A549 (cell line): ENCODE measurements at regions not wholly inside any gene's neighbourhood (a gene's known extent, or its start where the extent isn't known, plus 50 kb on each side); places are given as distances from the start of the nearest gene placed in this dataset.

Source experiments
- ATAC-seq, 2 experiments: fragments of 200-7000 bp in 1 of 2; fragments of >200 bp in 1 of 2; cut with Nextera tagmentation in 1 of 2; cut with Tn5 transposase in 1 of 2; 3 replicates each; pipeline versions ENCODE4 v1.8.0 to v1.9.1; 2018 to 2020; ENCODE audit warnings: mild to moderate bottlenecking in 1 of 2, moderate library complexity in 1 of 2
- CTCF ChIA-PET: fragments of 300-600 bp; sonication (Branson Sonifier 250); formaldehyde crosslinking; extraction: SDS; loops from one replicate; lab custom pipeline; 2021; ENCODE audit warnings: antibody characterized with exemption, inconsistent platforms; lab: Yijun Ruan, JAX
- POLR2A ChIA-PET: fragments of 350-600 bp; formaldehyde crosslinking; extraction: SDS; loops from one replicate; lab custom pipeline; 2021; ENCODE audit warnings: antibody characterized with exemption, inconsistent platforms; lab: Yijun Ruan, JAX
- DNase-seq, 2 experiments: peaks; one replicate each; pipeline versions ENCODE4 v3.0.0 to v3.0.0-alpha.2; 2011 to 2016; ENCODE audit warnings: low read depth in 1 of 2, low spot score in 1 of 2
- FAIRE-seq: peaks from 2 replicates; lab custom pipeline; 2011; peaks lifted over from hg19 to GRCh38; lab: Jason Lieb, UNC
- H3K27ac ChIP-seq, 2 experiments: fragments of >200 bp; sonication (Bioruptor Twin); formaldehyde crosslinking; 3 replicates each; pipeline ENCODE4 v1.5.1; 2016 to 2017
- H3K4me1 ChIP-seq: fragments of >200 bp; sonication (Bioruptor Twin); formaldehyde crosslinking; 3 replicates; pipeline ENCODE4 v1.6.1; 2016
- H3K4me2 ChIP-seq: fragments of >200 bp; sonication (Bioruptor Twin); formaldehyde crosslinking; 3 replicates; pipeline ENCODE4 v1.6.1; 2016
- H3K4me3 ChIP-seq: fragments of >200 bp; sonication (Bioruptor Twin); formaldehyde crosslinking; 3 replicates; pipeline ENCODE4 v1.5.1; 2016
- H3K9me3 ChIP-seq: fragments of >200 bp; sonication (Bioruptor Twin); formaldehyde crosslinking; 3 replicates; pipeline ENCODE4 v1.6.1; 2016
- ATOH8 ChIP-seq: fragments of 250-450 bp; sonication (Bioruptor Pico); IDR thresholded peaks from 2 replicates; pipeline ENCODE4 v1.5.0; 2020; ENCODE audit warnings: low read depth, mild to moderate bottlenecking, moderate library complexity
- BCL3 ChIP-seq: fragments of >200 bp; sonication (Bioruptor Twin); formaldehyde crosslinking; IDR thresholded peaks from 3 replicates; pipeline ENCODE4 v1.6.1; 2016
- CBX8 ChIP-seq: fragments of 200-600 bp; sonication (generic); IDR thresholded peaks from 2 replicates; pipeline ENCODE4 v1.6.1; 2016
- CEBPB ChIP-seq, 2 experiments: fragments of >200 bp in 1 of 2; sonication (Bioruptor Twin) in 1 of 2; formaldehyde crosslinking in 1 of 2; IDR thresholded peaks; 2 replicates each; pipeline ENCODE4 v1.6.1; 2012 to 2016
- CHD2 ChIP-seq: fragments of 150-350 bp; IDR thresholded peaks from 2 replicates; pipeline ENCODE4 v1.6.1; 2014; ENCODE audit warnings: low read length; ENCODE audit not compliant: partially characterized antibody
- CHD4 ChIP-seq: fragments of 200-600 bp; sonication (generic); IDR thresholded peaks from 2 replicates; pipeline ENCODE4 v1.6.1; 2016; ENCODE audit warnings: antibody characterized with exemption, mild to moderate bottlenecking, borderline replicate concordance
- EHMT2 ChIP-seq: fragments of 200-600 bp; sonication (generic); IDR thresholded peaks from 2 replicates; pipeline ENCODE4 v1.6.1; 2016; ENCODE audit warnings: antibody characterized with exemption, low read depth, mild to moderate bottlenecking, moderate library complexity
- EP300 ChIP-seq, 2 experiments: fragments of >200 bp; sonication (Bioruptor Twin); formaldehyde crosslinking; IDR thresholded peaks; 2 replicates in 1 of 2; 3 replicates in 1 of 2; pipeline ENCODE4 v1.6.1; 2016 to 2017
- ESRRA ChIP-seq: fragments of 150-350 bp; IDR thresholded peaks from 2 replicates; pipeline ENCODE4 v1.6.1; 2014; ENCODE audit warnings: mild to moderate bottlenecking, low read length, borderline replicate concordance
- FOSL2 ChIP-seq, 2 experiments: fragments of 450-650 bp in 1 of 2; fragments of >200 bp in 1 of 2; sonication (Bioruptor Twin) in 1 of 2; formaldehyde crosslinking; IDR thresholded peaks; 2 replicates each; pipeline versions ENCODE4 v1.5.0 to v1.6.1; 2016 to 2020; ENCODE audit warnings: mild to moderate bottlenecking in 1 of 2, moderate library complexity in 1 of 2
- GATA3 ChIP-seq: IDR thresholded peaks from 2 replicates; pipeline ENCODE4 v1.6.1; 2012; ENCODE audit warnings: borderline replicate concordance
- JUNB ChIP-seq: fragments of >200 bp; sonication (Bioruptor Twin); formaldehyde crosslinking; IDR thresholded peaks from 2 replicates; pipeline ENCODE4 v1.6.1; 2016
- KDM1A ChIP-seq: fragments of 200-600 bp; sonication (generic); IDR thresholded peaks from 2 replicates; pipeline ENCODE4 v1.6.1; 2016; ENCODE audit warnings: low read depth, mild to moderate bottlenecking
- KDM5A ChIP-seq: fragments of 200-600 bp; sonication (generic); IDR thresholded peaks from 2 replicates; pipeline ENCODE4 v1.6.1; 2016; ENCODE audit warnings: antibody characterized with exemption, mild to moderate bottlenecking
- MAFK ChIP-seq: fragments of 450-650 bp; IDR thresholded peaks from 2 replicates; pipeline ENCODE4 v1.6.1; 2014; ENCODE audit not compliant: partially characterized antibody
- MYC ChIP-seq: IDR thresholded peaks from 2 replicates; pipeline ENCODE4 v1.6.1; 2012; ENCODE audit warnings: mild to moderate bottlenecking, inconsistent platforms, low read length, improper control_type of control experiment, borderline replicate concordance
- NPAS2 ChIP-seq: fragments of 250-450 bp; sonication (Bioruptor Pico); IDR thresholded peaks from 2 replicates; pipeline ENCODE4 v1.8.0; 2022; ENCODE audit warnings: mild to moderate bottlenecking, moderate library complexity, borderline replicate concordance
- POLR2A ChIP-seq: IDR thresholded peaks from 2 replicates; pipeline ENCODE4 v1.6.1; 2012; ENCODE audit warnings: mild to moderate bottlenecking, low read length
- RAD21 ChIP-seq, 2 experiments: fragments of >200 bp in 1 of 2; sonication (Bioruptor Twin) in 1 of 2; formaldehyde crosslinking in 1 of 2; IDR thresholded peaks in 1 of 2; conservative IDR thresholded peaks in 1 of 2; 2 replicates in 1 of 2; 3 replicates in 1 of 2; pipeline ENCODE4 v1.6.1; 2012 to 2018; ENCODE audit warnings: inconsistent platforms in 1 of 2
- RARB ChIP-seq: fragments of 250-450 bp; sonication (Bioruptor Pico); IDR thresholded peaks from 2 replicates; pipeline ENCODE4 v1.8.0; 2021; ENCODE audit warnings: mild to moderate bottlenecking, moderate library complexity
- RFX5 ChIP-seq: fragments of 450-650 bp; IDR thresholded peaks from 2 replicates; pipeline ENCODE4 v1.7.1; 2014; ENCODE audit warnings: antibody characterized with exemption, mild to moderate bottlenecking, moderate library complexity
- RNF2 ChIP-seq: fragments of 200-600 bp; sonication (generic); IDR thresholded peaks from 2 replicates; pipeline ENCODE4 v1.6.1; 2016; ENCODE audit warnings: low read depth, mild to moderate bottlenecking, antibody characterized with exemption, moderate library complexity, borderline replicate concordance
- SMC3 ChIP-seq: fragments of >200 bp; sonication (Bioruptor Twin); formaldehyde crosslinking; IDR thresholded peaks from 3 replicates; pipeline ENCODE4 v1.6.1; 2018; ENCODE audit warnings: inconsistent platforms
- TFCP2L1 ChIP-seq: fragments of 250-450 bp; sonication (Bioruptor Pico); IDR thresholded peaks from 2 replicates; pipeline ENCODE4 v1.5.0; 2021; ENCODE audit warnings: mild to moderate bottlenecking
- ZC3H11A ChIP-seq: fragments of 450-650 bp; IDR thresholded peaks from 2 replicates; pipeline ENCODE4 v1.6.1; 2014; ENCODE audit warnings: antibody characterized with exemption, mild to moderate bottlenecking
- ZFP36 ChIP-seq: fragments of 450-650 bp; IDR thresholded peaks from 2 replicates; pipeline ENCODE4 v1.6.1; 2014; ENCODE audit warnings: borderline replicate concordance; ENCODE audit not compliant: partially characterized antibody
- ZNF302 ChIP-seq: fragments of 250-450 bp; sonication (Bioruptor Pico); IDR thresholded peaks from 2 replicates; pipeline ENCODE4 v1.9.0; 2021; ENCODE audit warnings: inconsistent platforms, mild to moderate bottlenecking, moderate library complexity
- ZSCAN20 ChIP-seq: fragments of 250-450 bp; sonication (Bioruptor Pico); IDR thresholded peaks from 2 replicates; pipeline ENCODE4 v1.8.0; 2022; ENCODE audit warnings: mild to moderate bottlenecking, moderate library complexity
- WGBS: methylation state at CpG from one replicate; pipeline ENCODE4 v1.1.6; 2017; ENCODE audit errors: missing lambda C conversion rate; 5-methylcytosine and 5-hydroxymethylcytosine counted together
- TF ChIP-seq, protein P1 (sequence below): IDR thresholded peaks from 2 replicates; pipeline ENCODE4 v1.6.1; 2012
- TF ChIP-seq, protein P2 (sequence below): fragments of 250-450 bp; sonication (Bioruptor Pico); IDR thresholded peaks from 2 replicates; pipeline ENCODE4 v1.5.0; 2021; ENCODE audit warnings: mild to moderate bottlenecking, moderate library complexity, borderline replicate concordance

GRCh38 chr5:34498572-34498971, 157.6 kb upstream of the RAI14 start:
- ChIA-PET POLR2A (interaction anchor here (0.9 to 1.0 kb wide), 2 partner anchors 11 to 13 kb away, joined by 3 read pairs; no protein-coding TSS in a partner anchor), CTCF (interaction anchor here (1.5 to 34.1 kb wide), 5 partner anchors 12 to 401 kb away, joined by 4 to 621 read pairs (median 28); no protein-coding TSS in a partner anchor)
- 69% methylated on average over 4 of the region's 4 CpGs for WGBS
- FAIRE-seq (no peak), ATAC-seq (0 out of 6 replicates have a peak, but pooled peaks of 1 of the 2 experiments have one; percentile 20), DNase-seq (no peak)
- Histone ChIP-seq H3K27ac (peak overlapping the region; percentile 53 to 80; a peak in 5 of 6 replicates), H3K4me3 (no peak overlapping the region), H3K4me1 (peaks cover 32% of the 10 kb centered on the region), H3K4me2 (peak overlapping the region; percentile 59), H3K9me3 (no peaks in the 10 kb centered on the region)
- TF ChIP-seq NPAS2 (CRISPR knock-in tag), result no peak
- TF ChIP-seq ATOH8, result no peak
- TF ChIP-seq EHMT2, result no peak
- TF ChIP-seq ZFP36, result no peak
- TF ChIP-seq ZC3H11A, result no peak
- no peak for TF ChIP-seq MAFK
- TF ChIP-seq, protein P1, sequence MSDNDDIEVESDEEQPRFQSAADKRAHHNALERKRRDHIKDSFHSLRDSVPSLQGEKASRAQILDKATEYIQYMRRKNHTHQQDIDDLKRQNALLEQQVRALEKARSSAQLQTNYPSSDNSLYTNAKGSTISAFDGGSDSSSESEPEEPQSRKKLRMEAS, result no peak

DNA sequence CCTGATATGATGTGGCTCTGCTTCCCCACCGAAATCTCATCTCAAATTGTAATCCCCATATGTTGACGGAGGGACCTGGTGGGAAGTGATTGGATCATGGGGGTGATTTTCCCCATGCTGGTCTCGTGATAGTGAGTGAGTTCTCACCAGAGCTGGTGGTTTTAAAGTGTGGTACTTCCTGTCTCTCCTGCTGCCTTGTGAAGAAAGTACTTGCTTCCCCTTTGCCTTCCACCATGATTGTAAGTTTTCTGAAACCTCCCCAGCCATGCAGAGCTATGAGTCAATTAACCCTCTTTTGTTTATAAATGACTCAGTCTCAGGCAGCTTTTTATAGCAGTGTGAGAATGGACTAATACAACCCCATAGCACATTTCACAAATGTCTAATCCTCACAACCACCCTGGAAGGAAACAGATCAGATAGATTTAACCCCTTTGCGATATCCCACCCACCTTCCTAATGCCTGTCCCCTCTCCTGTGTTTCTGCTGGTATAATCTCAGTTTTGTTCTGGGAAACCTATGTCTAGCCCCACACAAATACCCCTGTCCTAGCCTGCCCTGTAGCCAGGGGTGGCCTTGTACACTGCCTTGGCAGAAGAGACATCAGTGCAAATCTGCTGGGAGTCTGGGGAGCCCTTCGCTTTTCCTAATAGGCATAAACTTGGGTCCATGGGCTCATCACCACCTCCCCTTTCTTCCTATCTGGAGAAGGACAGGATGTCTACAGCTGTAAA, 157.0 kb upstream of the RAI14 start:
- ATAC-seq (peak; percentile 72 to 82), FAIRE-seq (no peak), DNase-seq (peak in 1 of 2 experiments; percentile 31)
- ChIA-PET CTCF (interaction anchor here (1.2 to 34.1 kb wide), 6 partner anchors 10 to 401 kb away, joined by 3 to 621 read pairs (median 17); no protein-coding TSS in a partner anchor), POLR2A (interaction anchor here (0.9 to 1.0 kb wide), 2 partner anchors 12 to 13 kb away, joined by 3 read pairs; no protein-coding TSS in a partner anchor)
- Histone ChIP-seq H3K9me3 (no peaks in the 10 kb centered on the region), H3K4me3 (no peak overlapping the region), H3K4me2 (peak overlapping the region; percentile 59), H3K27ac (peak overlapping the region; percentile 53 to 80; a peak in 5 of 6 replicates), H3K4me1 (peaks cover 32% of the 10 kb centered on the region)
- TF ChIP-seq ESRRA (no peak), EP300 (IDR thresholded peaks at IDR 0.05) (no peak), CHD2 (no peak), POLR2A (no peak), BCL3 (no peak), KDM1A (no peak), JUNB (0 out of 2 replicates have a peak, but pooled peaks have one; percentile 12), GATA3 (no peak), MAFK (no peak), TFCP2L1 (CRISPR knock-in tag) (no peak), FOSL2 (IDR thresholded peaks at IDR 0.05) (no peak), FOSL2 (CRISPR knock-in tag; IDR thresholded peaks at IDR 0.05) (peak; percentile 78), CHD4 (no peak)
- 71% methylated on average over 5 of the region's 5 CpGs for WGBS

DNA sequence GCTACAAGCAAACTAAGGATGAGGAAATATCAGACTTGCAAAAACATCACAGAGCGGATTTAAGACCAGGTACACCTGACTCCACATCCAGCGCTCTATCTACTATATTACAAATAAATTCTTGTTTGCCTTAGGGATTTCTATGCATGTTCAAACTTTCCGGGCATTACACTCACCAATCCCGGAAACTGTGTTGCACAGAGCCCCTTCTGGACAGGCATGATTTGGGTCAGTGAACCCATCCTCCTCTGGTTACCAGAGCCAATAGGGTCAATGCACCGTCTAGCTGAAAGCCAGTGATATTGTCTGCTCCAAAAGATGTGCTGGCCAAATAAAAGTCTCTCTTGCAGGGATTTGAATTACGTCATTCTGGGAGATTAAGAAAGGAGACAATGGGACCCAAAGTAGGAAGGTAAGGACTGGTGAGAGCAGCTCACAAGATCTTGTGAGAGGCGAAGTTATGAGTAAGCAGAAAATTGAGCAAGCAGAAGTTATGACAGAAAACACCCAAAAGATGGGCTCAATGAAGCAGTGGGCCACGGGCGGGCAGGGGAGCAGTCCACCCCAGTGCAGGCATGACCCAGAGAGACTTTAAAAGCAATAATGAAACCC, 155.8 kb upstream of the RAI14 start:
- H3K27ac ChIP-seq, result peak overlapping the region in 1 of 2 experiments; percentile 80; a peak in 1 of 6 replicates
- WGBS, result 78% methylated on average over 9 of the region's 9 CpGs
- H3K4me3 ChIP-seq, result no peak overlapping the region
- ATAC-seq (no peak), DNase-seq (no peak), FAIRE-seq (no peak)
- POLR2A ChIA-PET, result no interaction called here
- CTCF ChIA-PET, result interaction anchor here (0.6 to 34.1 kb wide), 7 partner anchors 9 to 399 kb away, joined by 3 to 621 read pairs (median 5); no protein-coding TSS in a partner anchor
- H3K4me2 ChIP-seq, result no peak overlapping the region
- H3K4me1 ChIP-seq, result peaks cover 32% of the 10 kb centered on the region
- H3K9me3 ChIP-seq, result peaks cover 6% of the 10 kb centered on the region; the same call in 2 of the 3 replicates
- TF ChIP-seq POLR2A (no peak), KDM1A (no peak), MYC (no peak), RARB (CRISPR knock-in tag) (no peak), CBX8 (no peak), ZNF302 (CRISPR knock-in tag) (no peak), RFX5 (no peak), KDM5A (no peak), CEBPB (IDR thresholded peaks at IDR 0.05) (no peak), SMC3 (no peak), MAFK (no peak), ZSCAN20 (CRISPR knock-in tag) (no peak), RAD21 (conservative IDR thresholded peaks at IDR 0.05 in 1 of 2, IDR thresholded peaks at IDR 0.05 in 1 of 2) (no peak), RNF2 (no peak)
- TF ChIP-seq, protein P2, sequence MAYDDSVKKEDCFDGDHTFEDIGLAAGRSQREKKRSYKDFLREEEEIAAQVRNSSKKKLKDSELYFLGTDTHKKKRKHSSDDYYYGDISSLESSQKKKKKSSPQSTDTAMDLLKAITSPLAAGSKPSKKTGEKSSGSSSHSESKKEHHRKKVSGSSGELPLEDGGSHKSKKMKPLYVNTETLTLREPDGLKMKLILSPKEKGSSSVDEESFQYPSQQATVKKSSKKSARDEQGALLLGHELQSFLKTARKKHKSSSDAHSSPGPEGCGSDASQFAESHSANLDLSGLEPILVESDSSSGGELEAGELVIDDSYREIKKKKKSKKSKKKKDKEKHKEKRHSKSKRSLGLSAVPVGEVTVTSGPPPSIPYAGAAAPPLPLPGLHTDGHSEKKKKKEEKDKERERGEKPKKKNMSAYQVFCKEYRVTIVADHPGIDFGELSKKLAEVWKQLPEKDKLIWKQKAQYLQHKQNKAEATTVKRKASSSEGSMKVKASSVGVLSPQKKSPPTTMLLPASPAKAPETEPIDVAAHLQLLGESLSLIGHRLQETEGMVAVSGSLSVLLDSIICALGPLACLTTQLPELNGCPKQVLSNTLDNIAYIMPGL (CRISPR knock-in tag), result no peak
